ENCODE measurements at regions not wholly inside any gene's neighbourhood (a gene's known extent, or its start where the extent isn't known, plus 50 kb on each side); places are given as distances from the start of the nearest gene placed in this dataset.
"Not testable (repeated sequence)": the region's sequence is repeated elsewhere in the genome, so short reads cannot be mapped to it uniquely, and the experiment has no call there.

GRCh38 chrY:11461406-11461805, 1239.6 kb upstream of the USP9Y start:
- H3K9me3 ChIP-seq (ENCODE audit: low read length); H3K4me1 ChIP-seq (ENCODE audit: insufficient read depth, low read length, severe bottlenecking); H3K9me2 ChIP-seq (ENCODE audit: low read depth, low read length); H3K4me3 ChIP-seq (ENCODE audit: low read depth, low read length, poor library complexity, severe bottlenecking); H3K79me2 ChIP-seq (ENCODE audit: insufficient read depth, low read length); H3F3A ChIP-seq (ENCODE audit: insufficient read depth, low read length); H3K9ac ChIP-seq (ENCODE audit: low read length); H3K4me2 ChIP-seq (ENCODE audit: low read length); H4K20me1 ChIP-seq (ENCODE audit: insufficient read depth, low read length); H2AFZ ChIP-seq (ENCODE audit: low read length); H3K27me3 ChIP-seq (ENCODE audit: insufficient read depth, low read length); H3K36me3 ChIP-seq (ENCODE audit: insufficient read depth, low read length); H3K27ac ChIP-seq (ENCODE audit: low read depth, low read length, poor library complexity, severe bottlenecking): not testable (repeated sequence)
- peak; percentile 27; the same call in 1 of the 2 replicates for TF ChIP-seq CTCF (IDR thresholded peaks at IDR 0.05; ENCODE audit: low read length)

GRCh38 chrY:11466778-11467177, 1234.3 kb upstream of the USP9Y start:
- not testable (repeated sequence) for H3K9me2 ChIP-seq (ENCODE audit: low read depth, low read length); H3K4me3 ChIP-seq (ENCODE audit: low read depth, low read length, poor library complexity, severe bottlenecking); H3K36me3 ChIP-seq (ENCODE audit: insufficient read depth, low read length); H3K9ac ChIP-seq (ENCODE audit: low read length); H3K79me2 ChIP-seq (ENCODE audit: insufficient read depth, low read length); H3F3A ChIP-seq (ENCODE audit: insufficient read depth, low read length); H2AFZ ChIP-seq (ENCODE audit: low read length); H3K4me2 ChIP-seq (ENCODE audit: low read length); H4K20me1 ChIP-seq (ENCODE audit: insufficient read depth, low read length); H3K9me3 ChIP-seq (ENCODE audit: low read length); H3K27ac ChIP-seq (ENCODE audit: low read depth, low read length, poor library complexity, severe bottlenecking); H3K27me3 ChIP-seq (ENCODE audit: insufficient read depth, low read length); H3K4me1 ChIP-seq (ENCODE audit: insufficient read depth, low read length, severe bottlenecking)
- TF ChIP-seq CTCF (IDR thresholded peaks at IDR 0.05; ENCODE audit: low read length), result 0 out of 2 replicates have a peak, but pooled peaks have one; percentile 9
